ENCODE measurements at regions not wholly inside any gene's neighbourhood (a gene's known extent, or its start where the extent isn't known, plus 50 kb on each side); places are given as distances from the start of the nearest gene placed in this dataset.
"Not testable (repeated sequence)": the region's sequence is repeated elsewhere in the genome, so short reads cannot be mapped to it uniquely, and the experiment has no call there.

DNA sequence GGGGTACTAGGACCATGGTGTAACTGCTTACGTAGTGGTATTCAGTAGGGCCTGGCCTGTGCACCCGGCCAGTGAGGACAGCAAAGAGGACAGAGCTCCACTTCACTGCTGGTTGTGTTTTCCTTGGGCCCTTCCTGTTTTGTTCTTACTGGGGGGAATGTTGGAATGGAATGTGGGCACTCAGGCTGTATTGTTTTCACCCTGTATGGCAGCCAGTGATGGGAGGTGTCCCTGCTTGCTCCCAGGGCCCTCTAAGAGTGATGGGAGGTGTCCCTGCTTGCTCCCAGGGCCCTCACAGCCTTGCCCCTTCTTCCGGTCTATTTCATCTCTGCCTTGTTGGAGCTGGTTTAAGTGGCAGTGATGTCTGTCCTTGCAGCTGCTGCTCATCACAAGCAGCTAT lies 158.0 kb downstream of the ATP6V0E2 start:
- TF ChIP-seq, protein P1, sequence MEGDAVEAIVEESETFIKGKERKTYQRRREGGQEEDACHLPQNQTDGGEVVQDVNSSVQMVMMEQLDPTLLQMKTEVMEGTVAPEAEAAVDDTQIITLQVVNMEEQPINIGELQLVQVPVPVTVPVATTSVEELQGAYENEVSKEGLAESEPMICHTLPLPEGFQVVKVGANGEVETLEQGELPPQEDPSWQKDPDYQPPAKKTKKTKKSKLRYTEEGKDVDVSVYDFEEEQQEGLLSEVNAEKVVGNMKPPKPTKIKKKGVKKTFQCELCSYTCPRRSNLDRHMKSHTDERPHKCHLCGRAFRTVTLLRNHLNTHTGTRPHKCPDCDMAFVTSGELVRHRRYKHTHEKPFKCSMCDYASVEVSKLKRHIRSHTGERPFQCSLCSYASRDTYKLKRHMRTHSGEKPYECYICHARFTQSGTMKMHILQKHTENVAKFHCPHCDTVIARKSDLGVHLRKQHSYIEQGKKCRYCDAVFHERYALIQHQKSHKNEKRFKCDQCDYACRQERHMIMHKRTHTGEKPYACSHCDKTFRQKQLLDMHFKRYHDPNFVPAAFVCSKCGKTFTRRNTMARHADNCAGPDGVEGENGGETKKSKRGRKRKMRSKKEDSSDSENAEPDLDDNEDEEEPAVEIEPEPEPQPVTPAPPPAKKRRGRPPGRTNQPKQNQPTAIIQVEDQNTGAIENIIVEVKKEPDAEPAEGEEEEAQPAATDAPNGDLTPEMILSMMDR (conservative IDR thresholded peaks at IDR 0.05 in 1 of 2, IDR thresholded peaks at IDR 0.05 in 1 of 2; ENCODE audit: extremely low read depth in 1 of 2, insufficient read depth in 1 of 2, low read depth in 1 of 2, low read length in 2 of 2), result not testable (repeated sequence)
- not testable (repeated sequence) for TF ChIP-seq EZH2 (IDR thresholded peaks at IDR 0.05; ENCODE audit: borderline replicate concordance, low read length)

Data from mammary epithelial cell (primary cell).